Stimulated activated CD8-positive, alpha-beta memory T cell treated with anti-CD3 and anti-CD28 coated beads, Interleukin-2, amount 100 ng/mL, for 48 hours (primary cell): ENCODE measurements at regions not wholly inside any gene's neighbourhood (a gene's known extent, or its start where the extent isn't known, plus 50 kb on each side); places are given as distances from the start of the nearest gene placed in this dataset.
"Not testable (repeated sequence)": the region's sequence is repeated elsewhere in the genome, so short reads cannot be mapped to it uniquely, and the experiment has no call there.

Source experiments
- DNase-seq, 2 donors: peaks; one replicate each; pipeline ENCODE4 v3.0.0-alpha.2; 2020; ENCODE audit warnings: low read depth in 2 of 2

- DNase-seq, result no peak
Measured at GRCh38 chr2:238502088-238502810, 75.5 kb downstream of the ASB1 start.

- no peak for DNase-seq
Measured at GRCh38 chr2:238502956-238503791, 76.4 kb downstream of the ASB1 start.

- DNase-seq, result no peak
Measured at GRCh38 chr2:238504181-238504931, 77.6 kb downstream of the ASB1 start.

GRCh38 chr2:238505119-238505891 lies 78.6 kb downstream of the ASB1 start:
- peak in 1 of 2 donors; percentile 16 for DNase-seq

GRCh38 chr2:238505892-238506280 lies 79.2 kb downstream of the ASB1 start:
- no peak for DNase-seq

GRCh38 chr2:238506371-238507068 lies 79.8 kb downstream of the ASB1 start:
- no peak for DNase-seq

GRCh38 chr2:238507836-238508235 lies 81.1 kb downstream of the ASB1 start:
- DNase-seq, result no peak

- no peak for DNase-seq
Measured at GRCh38 chr2:238509151-238509835, 82.6 kb downstream of the ASB1 start.

- no peak for DNase-seq
Measured at GRCh38 chr2:238509903-238510302, 83.2 kb downstream of the ASB1 start.

- DNase-seq, result no peak
Measured at GRCh38 chr2:238510911-238511613, 84.3 kb downstream of the ASB1 start.

GRCh38 chr2:238511614-238511950 lies 84.9 kb downstream of the ASB1 start:
- no peak for DNase-seq

GRCh38 chr2:238512247-238512867 lies 85.6 kb downstream of the ASB1 start:
- no peak for DNase-seq

- DNase-seq, result peak in 1 of 2 donors; percentile 20
Measured at GRCh38 chr2:238513346-238513745, 86.6 kb downstream of the ASB1 start.

GRCh38 chr2:238514024-238514423 lies 87.3 kb downstream of the ASB1 start:
- not testable (repeated sequence) for DNase-seq

GRCh38 chr2:238515377-238515776 lies 88.7 kb downstream of the ASB1 start:
- no peak for DNase-seq

GRCh38 chr2:238517209-238517608 lies 90.5 kb downstream of the ASB1 start:
- DNase-seq, result no peak

- DNase-seq, result no peak
Measured at GRCh38 chr2:238518172-238518820, 91.6 kb downstream of the ASB1 start.

GRCh38 chr2:238518821-238519186 lies 92.1 kb downstream of the ASB1 start:
- DNase-seq, result no peak

- no peak for DNase-seq
Measured at GRCh38 chr2:238520359-238520886, 93.7 kb downstream of the ASB1 start.
